CD4-positive, alpha-beta T cell treated with Interleukin-1 beta for 1 hour (primary cell): ENCODE measurements at regions not wholly inside any gene's neighbourhood (a gene's known extent, or its start where the extent isn't known, plus 50 kb on each side); places are given as distances from the start of the nearest gene placed in this dataset.
"Not testable (repeated sequence)": the region's sequence is repeated elsewhere in the genome, so short reads cannot be mapped to it uniquely, and the experiment has no call there.

Experiments used
- DNase-seq, 2 donors: peaks; one replicate each; pipeline ENCODE4 v3.0.0-alpha.2; 2020 to 2022

DNA sequence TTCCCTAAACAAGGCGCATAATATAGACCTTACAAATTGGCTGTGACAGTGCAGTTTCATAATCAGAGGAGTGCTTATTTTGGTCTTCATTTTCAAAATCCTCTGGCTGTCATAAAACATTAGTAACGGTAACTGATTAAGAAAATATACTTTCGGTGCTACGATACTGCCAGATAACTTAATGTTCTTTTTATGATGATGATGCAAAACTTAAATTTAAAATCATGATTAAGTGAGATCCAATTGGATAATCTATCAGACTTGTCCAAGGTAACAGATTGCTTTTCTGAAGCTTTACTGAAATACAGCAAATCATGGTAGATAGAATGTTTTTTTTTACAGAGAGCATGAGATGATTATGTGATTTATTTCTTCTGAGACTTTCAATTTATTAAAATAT, 364.2 kb upstream of the CNTN3 start:
- DNase-seq: no peak

DNA sequence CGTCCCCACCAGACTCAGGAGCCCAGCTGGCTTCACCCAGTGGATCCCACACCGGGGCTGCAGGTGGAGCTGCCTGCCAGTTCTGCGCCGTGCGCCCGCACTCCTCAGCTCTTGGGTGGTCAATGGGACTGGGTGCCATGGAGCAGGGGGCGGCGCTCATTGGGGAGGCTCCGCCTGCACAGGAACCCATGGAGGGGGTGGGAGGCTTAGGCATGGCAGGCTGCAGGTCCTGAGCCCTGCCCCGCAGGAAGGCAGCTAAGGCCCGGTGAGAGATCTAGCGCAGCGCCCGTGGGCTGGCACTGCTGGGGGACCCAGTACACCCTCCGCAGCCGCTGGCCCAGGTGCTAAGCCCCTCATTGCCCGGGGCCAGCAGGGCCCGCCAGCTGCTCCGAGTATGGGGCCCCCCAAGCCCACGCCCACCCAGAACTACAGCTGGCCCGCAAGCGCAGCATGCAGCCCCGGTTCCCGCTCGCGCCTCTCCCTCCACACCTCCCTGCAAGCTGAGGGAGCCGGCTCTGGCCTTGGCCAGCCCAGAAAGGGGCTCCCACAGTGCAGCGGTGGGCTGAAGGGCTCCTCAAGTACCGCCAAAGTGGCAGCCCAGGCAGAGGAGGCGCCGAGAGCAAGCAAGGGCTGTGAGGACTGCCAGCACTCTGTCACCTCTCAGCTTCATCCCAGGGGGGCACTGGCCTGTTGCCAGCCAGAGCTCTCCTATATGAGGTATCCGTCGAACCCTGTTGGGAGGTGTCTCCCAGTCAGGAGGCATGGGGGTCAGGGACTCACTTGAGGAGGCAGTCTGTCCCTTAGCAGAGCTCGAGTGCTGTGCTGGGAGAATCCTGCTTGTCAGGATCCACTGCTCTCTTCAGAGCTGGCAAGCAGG, 370.8 kb upstream of the CNTN3 start:
- not testable (repeated sequence) for DNase-seq

DNA sequence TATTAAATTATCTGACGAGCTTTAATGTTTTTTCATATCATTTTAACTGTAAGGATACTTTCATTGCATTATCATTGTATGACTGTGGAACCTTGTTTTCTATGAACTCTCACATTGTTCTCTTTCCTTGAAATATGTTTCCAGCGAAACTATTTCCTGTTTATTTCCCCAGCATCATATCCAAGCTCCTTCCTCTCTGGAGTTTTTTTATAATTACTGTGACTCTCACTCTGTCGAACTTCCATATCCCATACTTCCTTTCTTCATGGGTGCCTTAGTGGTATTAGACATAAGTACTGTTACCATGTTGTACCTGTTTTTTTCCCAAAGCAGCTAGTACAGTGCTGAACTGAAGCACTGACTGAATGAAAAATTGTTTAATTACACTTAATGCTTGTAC, 373.6 kb upstream of the CNTN3 start:
- DNase-seq: no peak

DNA sequence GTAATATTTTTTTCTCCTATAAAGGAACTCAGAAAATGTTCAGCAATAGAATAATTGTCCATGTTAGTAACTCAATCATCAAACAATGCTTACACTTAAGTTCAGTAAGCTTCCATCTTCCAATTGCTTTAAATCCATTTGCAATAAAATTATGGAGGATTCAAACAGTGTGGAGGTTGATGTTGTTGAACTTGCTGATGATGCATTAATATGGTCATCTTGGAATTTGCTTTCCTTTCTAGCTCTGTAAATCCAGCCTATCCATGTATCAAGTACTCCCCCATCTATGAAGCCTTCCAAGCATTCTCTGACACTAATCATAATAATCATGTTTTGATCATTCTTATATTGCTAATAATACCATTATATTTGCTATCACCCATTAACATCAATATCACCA, 378.4 kb upstream of the CNTN3 start:
- DNase-seq: no peak

DNA sequence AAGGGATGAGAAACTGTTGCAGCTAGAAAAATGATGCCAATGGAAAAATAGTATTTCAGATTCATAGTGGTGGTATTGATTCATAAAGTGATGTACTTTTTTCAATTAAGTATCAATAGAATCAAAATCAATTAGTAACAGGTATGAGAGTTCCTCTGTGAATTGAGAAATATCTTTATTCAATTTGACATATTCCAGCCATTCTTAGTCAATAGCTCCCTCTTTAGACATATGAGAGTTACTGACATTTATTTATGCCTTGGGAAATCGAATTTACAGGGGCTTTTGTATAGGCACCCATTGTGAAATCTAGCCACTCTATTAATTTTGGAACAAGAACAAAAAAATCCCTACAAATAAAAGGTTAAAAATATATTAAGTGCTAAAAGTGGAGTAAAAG, 386.9 kb upstream of the CNTN3 start:
- DNase-seq: no peak

DNA sequence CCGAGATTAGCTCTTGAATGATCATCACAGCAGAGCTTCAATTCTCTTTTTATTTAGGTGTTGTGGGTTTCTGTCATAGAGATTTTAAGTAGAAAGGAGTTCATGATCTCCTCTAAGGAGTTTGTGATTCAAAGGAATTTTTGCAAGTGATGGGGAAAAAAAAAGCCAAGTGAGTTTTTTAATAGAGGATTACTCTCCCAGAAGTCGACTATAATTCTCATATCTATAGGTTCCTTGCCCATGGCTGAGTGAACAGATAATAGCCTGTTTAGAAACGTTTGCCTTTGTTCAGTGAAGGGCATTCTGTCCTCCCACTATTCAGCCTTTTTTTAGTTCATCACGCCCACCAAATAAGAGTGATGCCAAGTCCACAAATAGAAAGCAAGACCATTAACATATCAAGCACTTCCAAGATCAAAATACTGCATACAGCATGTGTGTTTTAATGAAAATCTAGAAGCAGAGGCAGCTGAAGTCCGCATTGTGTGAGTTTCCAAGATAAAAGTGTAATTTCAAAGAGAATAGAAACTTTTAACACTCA, 398.4 kb upstream of the CNTN3 start:
- DNase-seq: no peak

DNA sequence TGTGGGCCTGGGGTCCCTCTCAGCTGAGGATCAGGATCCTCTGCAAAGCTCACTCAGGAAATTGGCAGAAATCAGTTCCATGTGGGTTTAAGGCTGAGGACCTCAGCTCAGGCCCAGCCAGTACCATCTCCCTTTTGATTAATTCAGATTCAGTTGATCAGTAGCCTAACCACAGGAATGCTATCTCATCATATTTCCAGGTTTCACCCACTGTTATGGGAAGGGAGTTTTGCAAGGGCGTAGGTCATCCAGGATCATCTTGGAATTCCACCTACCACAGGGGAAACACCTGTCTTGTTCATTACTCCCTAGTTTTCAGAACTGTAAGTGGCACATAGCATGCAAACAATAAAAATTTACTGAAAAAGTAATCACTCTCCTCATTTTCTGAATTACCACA, 399.5 kb upstream of the CNTN3 start:
- DNase-seq: no peak

DNA sequence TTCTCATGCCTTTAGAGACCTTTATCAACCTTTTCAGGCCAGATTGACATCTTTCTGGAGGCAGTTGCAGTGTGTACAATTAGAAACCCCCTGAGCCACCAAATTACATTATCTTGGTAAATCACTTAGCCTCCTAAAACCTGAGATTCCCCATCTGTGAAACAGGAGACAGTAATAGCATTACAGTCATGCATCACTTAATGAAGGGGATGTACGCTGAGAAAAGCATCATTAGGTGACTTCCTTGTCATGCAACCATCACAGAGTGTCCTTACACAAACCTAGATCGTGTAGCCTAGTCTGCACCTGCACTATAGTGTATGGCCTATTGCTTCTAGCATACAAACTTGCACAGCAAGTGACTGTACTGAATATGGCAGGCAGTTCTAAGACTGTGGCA, 400.8 kb upstream of the CNTN3 start:
- DNase-seq: no peak

DNA sequence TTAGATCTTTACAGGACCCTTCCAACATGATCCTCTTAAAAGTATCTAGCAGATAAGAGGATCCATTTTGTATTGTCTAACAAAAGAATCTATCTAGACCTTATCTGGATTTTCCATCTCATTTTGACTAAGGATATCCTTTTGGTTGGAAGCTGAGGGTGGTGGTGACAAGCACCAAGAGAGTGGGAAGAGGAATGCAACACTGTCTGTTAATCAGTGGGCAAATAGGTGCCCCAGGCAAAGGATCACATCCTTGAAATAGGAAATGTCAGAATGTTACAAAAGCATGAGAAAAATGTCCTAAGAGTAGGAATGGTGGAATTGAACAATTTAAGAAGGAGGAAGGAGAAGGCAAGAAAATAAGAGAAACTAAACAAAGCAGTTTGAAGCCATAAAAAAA, 420.7 kb upstream of the CNTN3 start:
- no peak for DNase-seq

DNA sequence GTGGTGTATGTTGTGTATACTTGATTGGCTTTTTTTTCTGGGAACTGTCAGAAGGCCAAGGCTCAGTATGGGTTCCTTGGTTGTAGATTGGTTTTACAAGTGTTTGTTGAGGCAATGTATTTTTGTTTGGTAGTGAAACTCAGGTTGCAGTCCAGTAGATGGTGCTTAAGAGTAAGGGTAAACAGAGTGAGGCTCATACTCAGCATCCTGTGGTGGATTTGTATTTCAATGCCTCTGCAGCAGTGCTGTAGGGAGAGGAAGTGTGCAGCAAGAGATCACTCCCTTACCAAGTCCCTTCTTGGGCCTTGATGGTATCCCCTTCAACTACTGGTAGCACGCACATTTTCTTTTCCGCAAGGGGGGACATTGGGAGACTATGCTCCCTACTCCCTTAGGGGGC, 428.5 kb upstream of the CNTN3 start:
- no peak for DNase-seq

DNA sequence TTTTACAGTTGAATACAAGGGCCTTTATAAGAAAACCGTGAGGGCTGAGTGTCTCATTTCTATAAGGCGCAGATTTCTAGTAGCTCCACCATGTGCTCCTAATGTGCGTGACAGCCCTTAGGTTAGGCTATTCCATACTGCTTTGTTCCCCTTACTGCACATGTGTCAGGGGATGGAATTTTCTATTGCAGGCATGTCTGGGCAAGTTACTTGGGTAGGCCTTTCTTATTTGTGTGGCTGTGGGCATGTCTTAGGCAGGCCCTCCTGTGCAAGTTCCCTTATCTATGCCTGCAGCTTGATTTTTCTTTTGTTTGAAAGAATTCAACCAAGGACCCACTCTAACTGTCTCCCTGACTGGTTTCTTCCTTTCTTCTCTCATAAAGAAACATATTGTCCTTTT, 434.2 kb upstream of the CNTN3 start:
- DNase-seq: no peak

DNA sequence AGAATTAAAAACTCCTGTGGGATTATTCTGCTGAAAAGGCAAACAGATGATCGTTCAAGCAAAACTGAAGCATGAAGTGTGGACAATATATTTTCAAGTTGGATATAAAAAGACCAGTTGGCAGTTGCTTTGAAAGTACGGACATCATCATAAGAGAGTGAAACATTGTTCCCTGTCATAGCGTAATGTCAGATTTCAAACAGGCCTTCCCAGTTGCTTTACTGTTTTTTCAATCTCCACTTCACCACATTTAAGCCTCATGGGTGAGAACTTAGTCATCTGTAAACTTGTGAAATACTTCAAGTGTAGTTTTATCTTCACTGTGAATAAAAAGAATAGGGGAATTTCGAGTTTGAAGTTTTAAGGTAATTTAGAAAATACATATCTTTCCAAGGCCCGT, 435.1 kb upstream of the CNTN3 start:
- DNase-seq: no peak

DNA sequence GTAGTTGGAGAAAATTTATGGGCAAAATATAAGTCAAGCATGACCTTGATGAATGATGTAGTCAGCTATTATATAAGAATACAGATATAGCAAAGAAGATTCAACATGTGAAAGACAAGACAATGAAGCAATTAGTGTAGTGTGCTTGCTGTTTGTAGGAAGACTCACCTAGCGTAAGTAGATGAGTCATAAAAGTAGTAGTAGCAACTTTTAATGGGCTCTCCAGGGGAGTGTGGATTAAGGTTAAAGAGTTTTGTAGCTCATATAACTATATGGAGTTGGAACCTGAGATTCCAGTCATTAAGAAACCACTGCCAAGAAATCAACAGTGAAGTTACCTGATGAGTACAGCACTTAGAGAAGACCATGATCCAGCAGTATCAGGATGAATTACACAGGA, 444.7 kb upstream of the CNTN3 start:
- no peak for DNase-seq

DNA sequence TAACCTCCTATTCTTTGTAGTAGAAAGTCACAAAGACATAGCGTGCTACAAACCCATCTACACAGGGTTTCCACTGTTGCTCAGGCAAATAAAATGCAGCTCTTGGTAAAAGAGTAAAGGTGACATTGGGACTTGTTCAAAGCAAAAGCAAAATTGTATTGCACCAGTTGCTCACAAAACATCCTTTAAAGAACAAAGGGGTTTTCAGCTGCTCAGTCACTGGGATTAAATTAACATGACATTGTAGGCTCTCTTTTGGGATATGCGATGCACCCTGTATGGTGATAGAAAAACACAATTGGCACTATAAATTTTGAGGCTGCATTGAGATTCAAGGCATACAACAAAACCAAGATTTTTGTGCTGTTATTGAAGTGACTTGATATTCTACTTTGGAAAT, 447.3 kb upstream of the CNTN3 start:
- DNase-seq: no peak

DNA sequence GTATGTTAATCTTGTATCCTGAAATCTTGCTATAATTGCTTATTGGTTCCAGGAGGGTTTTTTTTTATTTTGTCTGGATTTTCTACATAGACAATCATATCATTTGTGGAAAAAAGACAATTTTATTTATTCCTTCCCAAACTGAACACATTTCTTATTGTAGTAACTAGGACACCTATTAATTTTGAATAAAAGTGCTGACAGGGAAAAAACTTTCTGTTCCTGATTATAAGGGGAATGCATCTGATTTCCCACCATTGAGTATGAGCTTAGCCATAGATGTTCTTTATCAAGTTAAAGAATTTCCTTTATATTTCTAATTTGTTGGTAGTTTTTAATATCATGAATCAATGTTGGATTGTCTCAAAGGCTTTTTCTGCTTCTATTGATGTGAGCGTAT, 460.7 kb upstream of the CNTN3 start:
- no peak for DNase-seq

DNA sequence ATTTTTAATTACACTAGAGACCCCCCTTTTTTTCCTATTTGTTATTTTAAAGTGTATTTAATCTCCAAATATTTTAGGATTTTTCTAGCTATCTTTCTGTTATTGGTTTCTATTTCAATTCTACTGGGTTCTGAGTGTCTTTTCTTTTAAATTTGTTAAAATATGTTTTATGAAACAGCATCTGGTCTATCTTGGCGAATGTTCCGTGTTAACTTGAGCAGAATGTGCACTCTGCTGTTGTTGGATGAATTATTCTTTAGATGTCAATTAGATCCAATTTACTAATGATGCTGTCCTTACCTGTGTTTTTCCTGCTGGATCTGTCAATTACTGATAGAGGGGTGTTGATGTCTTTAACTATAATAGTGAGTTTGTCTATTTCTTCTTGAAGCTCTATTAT, 462.0 kb upstream of the CNTN3 start:
- DNase-seq: no peak

DNA sequence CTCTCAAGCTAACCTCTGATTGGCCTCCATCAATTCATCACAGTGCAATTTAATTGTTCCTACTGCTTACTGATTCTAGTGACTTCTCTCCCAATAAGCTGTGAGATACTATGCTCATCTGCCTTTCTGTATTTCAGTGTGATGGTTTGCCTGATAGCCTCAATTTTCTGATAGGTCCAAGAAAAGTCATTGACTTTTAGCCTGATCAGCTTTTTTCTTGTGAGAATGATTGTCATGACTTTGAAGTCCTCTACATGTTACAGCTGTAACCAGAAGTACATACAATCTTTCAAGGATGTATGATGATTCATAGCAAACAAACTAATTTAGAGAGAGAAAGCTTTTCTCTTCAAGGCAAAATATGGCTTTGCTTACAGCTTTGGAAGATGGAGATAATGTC, 463.8 kb upstream of the CNTN3 start:
- no peak for DNase-seq

DNA sequence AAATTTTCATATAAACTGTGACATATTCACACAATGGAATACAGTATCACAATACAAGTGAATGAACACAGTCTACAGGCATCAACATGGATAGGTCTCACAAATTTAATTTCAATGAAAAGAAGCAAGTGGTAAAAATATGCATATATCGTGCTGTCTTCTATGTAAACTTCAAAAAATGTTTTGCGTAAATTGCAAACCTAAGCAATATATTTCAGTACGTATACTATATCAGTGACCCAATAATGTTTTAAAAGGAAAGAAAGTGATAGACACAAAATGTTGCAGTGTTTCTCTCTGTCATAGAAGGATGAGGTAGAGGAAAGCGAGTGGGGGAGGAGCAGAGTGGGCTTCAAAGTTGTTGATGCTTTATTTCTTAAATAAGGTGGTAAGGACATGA, 468.4 kb upstream of the CNTN3 start:
- no peak for DNase-seq

DNA sequence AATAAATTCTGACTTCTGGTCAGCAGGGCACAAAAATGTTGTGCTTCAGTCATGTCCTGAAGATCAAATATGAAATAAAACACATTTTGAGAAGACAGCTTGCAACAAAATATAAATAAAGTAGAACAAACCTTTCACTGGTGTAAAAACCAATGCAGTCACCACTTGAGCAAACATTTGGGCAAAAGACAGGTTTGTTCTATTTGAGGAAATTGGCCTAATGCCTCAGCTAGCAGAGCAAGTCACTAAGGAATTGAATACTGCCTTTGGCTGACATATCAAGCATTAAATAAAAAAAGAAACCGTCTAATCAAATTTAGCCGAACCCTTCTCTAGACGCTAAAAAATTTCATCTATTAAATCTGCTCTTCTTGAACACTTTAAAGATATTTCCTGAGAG, 475.4 kb upstream of the CNTN3 start:
- no peak for DNase-seq

DNA sequence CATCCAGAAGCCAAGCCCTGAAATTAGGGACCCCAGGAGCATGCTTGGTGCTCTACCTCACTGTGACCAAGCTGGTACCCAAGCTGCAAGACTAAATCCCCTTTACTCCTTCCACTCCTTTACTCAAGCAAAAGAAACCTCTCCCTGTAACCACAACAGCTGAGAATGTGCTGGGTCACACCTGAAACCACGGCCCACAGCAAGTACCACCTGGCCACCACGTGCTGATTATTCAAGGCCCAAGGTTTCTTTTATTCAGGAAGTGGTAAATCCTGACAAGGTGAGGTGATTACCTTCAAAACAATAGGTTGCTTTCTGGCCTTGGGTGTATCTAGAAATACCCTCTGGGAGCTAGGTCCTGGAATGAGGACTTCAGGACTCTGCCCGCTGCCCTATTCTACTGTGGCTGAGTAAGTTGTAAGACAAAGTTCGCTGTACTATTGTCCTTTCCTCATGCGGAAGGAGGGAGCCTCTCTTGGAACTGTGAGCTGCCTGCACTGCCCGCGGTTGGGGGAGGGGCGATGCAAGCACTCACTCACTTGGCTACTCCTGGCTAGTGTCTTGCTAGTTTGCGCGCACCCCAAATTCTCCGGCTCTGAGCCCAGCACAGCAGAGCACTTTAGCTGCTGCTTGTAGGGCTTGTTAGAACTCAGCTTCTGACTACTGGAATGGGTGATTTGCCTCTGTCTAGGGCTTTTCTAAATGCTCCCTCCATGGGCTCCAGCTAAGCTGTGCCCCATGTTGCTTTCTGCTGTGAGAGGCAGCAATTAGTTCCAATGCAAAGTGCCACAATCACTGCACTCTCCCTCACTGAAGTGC, 487.1 kb upstream of the CNTN3 start:
- DNase-seq: no peak

DNA sequence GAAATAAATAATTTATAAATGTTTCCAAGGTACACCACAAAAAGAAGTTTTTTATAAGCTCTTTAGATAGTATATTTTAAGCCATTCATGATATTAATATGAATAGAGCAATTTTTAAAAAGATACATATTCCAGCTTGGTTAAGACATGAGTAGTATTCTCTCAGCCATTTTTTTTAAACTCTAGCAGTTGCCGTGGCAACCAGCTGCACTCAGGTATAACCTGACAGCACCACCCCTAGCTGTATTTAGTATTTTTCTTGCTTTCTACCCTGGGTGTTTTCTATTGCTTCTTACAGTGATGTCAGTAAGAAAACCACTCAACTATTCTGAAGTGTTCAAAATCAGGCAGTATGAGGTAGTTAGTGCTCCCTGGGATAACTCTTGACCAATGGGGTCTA, 496.3 kb upstream of the CNTN3 start:
- DNase-seq: no peak

DNA sequence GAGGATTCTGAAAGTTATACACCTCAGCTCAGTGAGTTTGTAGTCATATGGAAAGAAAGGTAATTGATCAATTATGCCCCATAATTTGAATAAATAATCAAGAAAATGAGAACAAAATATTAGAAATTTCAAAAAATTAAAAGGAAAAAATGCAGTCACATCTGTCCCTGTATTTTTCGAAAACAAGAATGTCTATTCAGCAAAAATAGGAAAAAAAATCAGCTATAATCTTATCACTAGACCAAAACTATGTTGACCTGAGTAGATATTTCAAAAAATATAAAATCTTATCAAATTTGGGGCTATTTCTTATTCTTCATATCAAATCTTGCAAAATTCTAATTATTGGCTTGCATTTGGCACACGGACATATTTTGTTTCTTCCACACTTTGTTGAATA, 501.2 kb upstream of the CNTN3 start:
- no peak for DNase-seq

DNA sequence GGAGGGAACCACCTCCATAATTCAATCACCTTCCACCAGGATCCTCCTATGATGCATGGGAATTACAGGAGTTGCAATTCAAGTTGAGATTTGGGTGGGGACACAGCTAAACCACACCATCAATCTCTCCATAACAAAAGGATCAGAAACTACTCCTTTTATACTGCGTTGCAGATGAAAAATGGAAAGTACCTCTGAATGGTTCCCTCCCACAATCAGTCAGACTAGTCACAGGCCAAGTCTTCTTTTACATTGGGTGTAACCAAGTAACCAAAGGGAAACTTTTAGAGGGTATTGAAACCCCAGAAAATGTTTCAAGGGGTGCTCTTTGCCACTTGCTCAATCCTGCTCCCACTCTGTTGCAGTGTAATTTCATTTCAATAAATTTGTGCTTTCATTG, 504.3 kb upstream of the CNTN3 start:
- DNase-seq: no peak

DNA sequence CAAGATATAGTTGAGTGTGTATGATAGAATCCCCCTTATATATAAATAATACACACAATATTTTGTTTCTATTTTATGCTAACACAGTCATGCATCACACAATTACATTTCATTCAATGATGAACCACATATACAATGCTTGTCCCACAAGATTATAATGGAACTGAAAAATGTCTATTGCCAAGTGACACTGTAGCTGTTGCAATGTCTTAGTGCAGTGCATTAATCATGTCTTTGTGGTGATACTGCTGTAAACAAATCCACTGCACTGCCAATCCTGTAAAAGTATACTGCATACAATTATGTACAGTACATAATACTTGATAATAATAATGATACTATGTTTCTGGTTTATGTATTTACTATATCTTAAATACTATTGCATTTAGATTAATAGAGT, 512.1 kb upstream of the CNTN3 start:
- no peak for DNase-seq
